Natural killer cell (primary cell): ENCODE measurements at regions not wholly inside any gene's neighbourhood (a gene's known extent, or its start where the extent isn't known, plus 50 kb on each side); places are given as distances from the start of the nearest gene placed in this dataset.

ENCODE experiments used
- ATAC-seq, 3 donors: fragments of 150-1000 bp in 2 of 3; fragments of 200-7000 bp in 1 of 3; cut with Tn5 transposase; 1 replicate in 1 of 3; 2 replicates in 2 of 3; pipeline ENCODE4 v1.10.0; 2021; ENCODE audit warnings: mild to moderate bottlenecking in 2 of 3, moderate library complexity in 2 of 3
- DNase-seq, 2 donors: peaks; one replicate each; pipeline versions ENCODE4 v3.0.0 to v3.0.0-alpha.2; 2013 to 2021; ENCODE audit warnings: mixed read lengths in 1 of 2
- H3K27ac ChIP-seq: one replicate; pipeline ENCODE4 v1.5.1; 2013; ENCODE audit warnings: mild to moderate bottlenecking, low read length
- H3K27me3 ChIP-seq: one replicate; pipeline ENCODE4 v1.6.1; 2013; ENCODE audit warnings: low read length; ENCODE audit not compliant: control insufficient read depth, insufficient read depth
- H3K36me3 ChIP-seq: one replicate; pipeline ENCODE4 v1.6.1; 2013; ENCODE audit warnings: low read length; ENCODE audit not compliant: control insufficient read depth, insufficient read depth
- H3K4me1 ChIP-seq: one replicate; pipeline ENCODE4 v1.6.1; 2013; ENCODE audit warnings: low read length; ENCODE audit not compliant: control insufficient read depth, insufficient read depth
- H3K4me3 ChIP-seq: one replicate; pipeline ENCODE4 v1.5.1; 2013; ENCODE audit warnings: low read length
- H3K9me3 ChIP-seq: one replicate; pipeline ENCODE4 v1.6.1; 2013; ENCODE audit warnings: low read length; ENCODE audit not compliant: control insufficient read depth, insufficient read depth
- H3K27ac Mint-ChIP-seq, 2 donors: one replicate each; pipeline ENCODE4 v1.8.0; 2022; ENCODE audit warnings: mild to moderate bottlenecking in 2 of 2, mixed read lengths in 2 of 2, moderate library complexity in 1 of 2
- H3K27me3 Mint-ChIP-seq, 2 donors: one replicate each; pipeline ENCODE4 v1.8.0; 2022; ENCODE audit warnings: low read depth in 2 of 2, mixed read lengths in 2 of 2
- H3K36me3 Mint-ChIP-seq: one replicate; pipeline ENCODE4 v1.8.0; 2022; ENCODE audit warnings: mixed read lengths
- H3K4me1 Mint-ChIP-seq, 2 donors: one replicate each; pipeline ENCODE4 v1.8.0; 2022; ENCODE audit warnings: mixed read lengths in 2 of 2
- H3K4me3 Mint-ChIP-seq: one replicate; pipeline ENCODE4 v1.8.0; 2022; ENCODE audit warnings: mild to moderate bottlenecking, moderate library complexity, mixed read lengths
- H3K9me3 Mint-ChIP-seq, 2 donors: one replicate each; pipeline ENCODE4 v1.8.0; 2022; ENCODE audit warnings: mixed read lengths in 2 of 2
- WGBS: methylation state at CpG from one replicate; pipeline ENCODE4 v1.1.7; 2013; ENCODE audit warnings: missing lambda C conversion rate; ENCODE audit not compliant: insufficient coverage; 5-methylcytosine and 5-hydroxymethylcytosine counted together
- intact Hi-C: fragments of 100-400 bp; cut with micrococcal nuclease; formaldehyde crosslinking; loops from one replicate; pipeline ENCODE4 v1.14.2; 2022
- TF ChIP-seq, protein P1 (sequence below): fragments of 200-600 bp; IDR thresholded peaks from one replicate; pipeline ENCODE4 v1.8.0; 2022; ENCODE audit warnings: antibody characterized with exemption

DNA sequence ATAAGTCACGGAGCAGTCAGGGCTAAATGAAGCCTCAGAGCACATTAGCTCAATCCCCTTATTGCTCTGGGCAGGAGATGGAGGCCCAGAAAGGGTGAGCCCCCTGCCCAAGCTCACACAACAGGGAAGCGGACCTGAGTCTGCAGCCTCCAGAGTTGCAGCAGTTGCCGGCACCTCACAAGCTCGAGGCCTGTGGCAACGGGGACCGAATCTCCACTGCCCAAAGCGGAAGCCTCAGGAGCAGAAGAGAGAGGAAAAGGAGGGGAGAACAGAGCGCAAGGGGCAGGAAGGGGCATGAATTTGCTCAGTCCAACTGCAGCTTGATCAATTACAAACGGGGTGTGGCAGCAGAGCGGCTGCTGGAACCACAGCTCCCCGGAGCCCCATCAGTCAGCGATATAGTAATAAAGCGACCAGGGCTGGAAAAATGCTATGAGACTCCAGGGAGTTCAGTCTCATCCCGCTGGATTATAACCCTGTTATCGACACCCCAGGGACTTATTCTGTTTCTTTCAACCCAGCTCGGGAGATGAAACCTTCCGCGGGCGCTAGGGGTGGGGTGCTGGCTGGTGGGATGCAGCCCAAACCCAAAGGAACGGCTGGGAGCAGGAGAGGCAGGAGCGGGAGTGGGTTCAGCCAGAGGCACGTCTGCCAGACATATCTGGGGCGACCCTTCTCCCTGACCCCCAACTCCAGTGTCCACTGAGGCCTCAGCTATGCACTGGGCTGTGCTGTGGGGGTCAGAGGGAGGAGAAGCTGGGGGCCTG lies 219.7 kb upstream of the LINGO1 start:
- H3K9me3 Mint-ChIP-seq: peaks cover 3 to 4% of the 10 kb centered on the region in 2 donors
- Histone ChIP-seq H3K27me3 (no peaks in the 10 kb centered on the region), H3K36me3 (no peaks in the 10 kb centered on the region), H3K27ac (no peak overlapping the region), H3K4me3 (no peak overlapping the region), H3K4me1 (no peaks in the 10 kb centered on the region), H3K9me3 (no peaks in the 10 kb centered on the region)
- no peaks in the 10 kb centered on the region for H3K36me3 Mint-ChIP-seq
- H3K27me3 Mint-ChIP-seq: peaks cover 11 to 47% of the 10 kb centered on the region in 2 donors
- TF ChIP-seq, protein P1, sequence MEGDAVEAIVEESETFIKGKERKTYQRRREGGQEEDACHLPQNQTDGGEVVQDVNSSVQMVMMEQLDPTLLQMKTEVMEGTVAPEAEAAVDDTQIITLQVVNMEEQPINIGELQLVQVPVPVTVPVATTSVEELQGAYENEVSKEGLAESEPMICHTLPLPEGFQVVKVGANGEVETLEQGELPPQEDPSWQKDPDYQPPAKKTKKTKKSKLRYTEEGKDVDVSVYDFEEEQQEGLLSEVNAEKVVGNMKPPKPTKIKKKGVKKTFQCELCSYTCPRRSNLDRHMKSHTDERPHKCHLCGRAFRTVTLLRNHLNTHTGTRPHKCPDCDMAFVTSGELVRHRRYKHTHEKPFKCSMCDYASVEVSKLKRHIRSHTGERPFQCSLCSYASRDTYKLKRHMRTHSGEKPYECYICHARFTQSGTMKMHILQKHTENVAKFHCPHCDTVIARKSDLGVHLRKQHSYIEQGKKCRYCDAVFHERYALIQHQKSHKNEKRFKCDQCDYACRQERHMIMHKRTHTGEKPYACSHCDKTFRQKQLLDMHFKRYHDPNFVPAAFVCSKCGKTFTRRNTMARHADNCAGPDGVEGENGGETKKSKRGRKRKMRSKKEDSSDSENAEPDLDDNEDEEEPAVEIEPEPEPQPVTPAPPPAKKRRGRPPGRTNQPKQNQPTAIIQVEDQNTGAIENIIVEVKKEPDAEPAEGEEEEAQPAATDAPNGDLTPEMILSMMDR: no peak
- H3K4me3 Mint-ChIP-seq: no peak overlapping the region
- no peak for ATAC-seq
- H3K4me1 Mint-ChIP-seq: no peaks in the 10 kb centered on the region
- no peak overlapping the region for H3K27ac Mint-ChIP-seq
- intact Hi-C loops: no loop called here
- no peak for DNase-seq
- 72% methylated on average over 22 of the region's 23 CpGs for WGBS

DNA sequence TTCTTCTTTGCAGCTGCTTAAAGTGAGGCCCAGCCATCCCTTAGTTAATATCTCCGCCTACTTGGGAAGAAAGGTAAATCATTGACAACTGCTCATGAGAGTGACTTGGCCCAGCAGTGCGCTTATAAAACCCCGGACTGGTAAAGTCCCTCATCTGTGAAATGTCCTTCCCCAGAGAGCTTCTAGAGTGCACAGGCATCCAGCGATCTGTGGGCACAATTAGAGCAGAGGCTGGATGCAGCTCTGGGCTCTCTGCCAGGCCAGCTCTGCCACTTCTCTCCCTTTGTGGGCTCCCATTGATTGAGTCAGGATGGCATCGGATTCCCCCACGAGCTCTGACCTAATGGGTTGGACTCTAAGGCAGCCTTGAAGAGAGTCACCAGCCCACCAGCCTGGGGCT lies 219.0 kb upstream of the LINGO1 start:
- ATAC-seq: no peak
- H3K4me3 Mint-ChIP-seq: no peak overlapping the region
- H3K4me1 Mint-ChIP-seq: no peaks in the 10 kb centered on the region
- no peak overlapping the region for H3K4me3 ChIP-seq
- no peaks in the 10 kb centered on the region for H3K4me1 ChIP-seq
- no peaks in the 10 kb centered on the region for H3K36me3 Mint-ChIP-seq
- peaks cover 3 to 4% of the 10 kb centered on the region in 2 donors for H3K9me3 Mint-ChIP-seq
- DNase-seq: no peak
- no peak overlapping the region for H3K27ac Mint-ChIP-seq
- intact Hi-C loops: no loop called here
- H3K9me3 ChIP-seq: no peaks in the 10 kb centered on the region
- H3K36me3 ChIP-seq: no peaks in the 10 kb centered on the region
- peaks cover 12 to 54% of the 10 kb centered on the region in 2 donors for H3K27me3 Mint-ChIP-seq
- H3K27ac ChIP-seq: no peak overlapping the region
- TF ChIP-seq, protein P1: no peak
- no peaks in the 10 kb centered on the region for H3K27me3 ChIP-seq
- 88% methylated on average over 6 of the region's 6 CpGs for WGBS

DNA sequence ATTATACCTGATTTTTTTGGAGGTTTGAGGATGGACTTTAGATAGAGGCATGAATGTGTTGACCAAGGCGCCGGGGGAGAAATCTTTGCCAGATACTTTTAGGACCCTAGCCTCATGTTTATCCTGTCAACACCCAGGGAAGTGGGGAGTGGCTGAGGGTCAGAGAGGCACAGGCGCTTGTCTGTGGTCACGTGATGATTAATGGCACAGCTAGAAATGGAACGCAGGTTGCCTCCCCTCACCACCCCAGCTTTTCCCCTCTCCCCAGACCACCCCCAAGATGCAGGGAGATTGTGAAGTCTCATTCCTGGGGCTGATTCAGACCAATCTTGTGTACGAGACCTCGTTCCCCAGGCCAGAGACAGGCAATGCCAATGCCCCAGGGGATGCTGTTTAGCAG lies 218.4 kb upstream of the LINGO1 start:
- H3K4me1 ChIP-seq: no peaks in the 10 kb centered on the region
- H3K4me3 ChIP-seq: no peak overlapping the region
- no peaks in the 10 kb centered on the region for H3K36me3 Mint-ChIP-seq
- peaks cover 18 to 59% of the 10 kb centered on the region in 2 donors for H3K27me3 Mint-ChIP-seq
- no peaks in the 10 kb centered on the region for H3K36me3 ChIP-seq
- H3K27ac Mint-ChIP-seq: no peak overlapping the region
- H3K9me3 Mint-ChIP-seq: peaks cover 3 to 4% of the 10 kb centered on the region in 2 donors
- no peak overlapping the region for H3K27ac ChIP-seq
- no peak overlapping the region for H3K4me3 Mint-ChIP-seq
- intact Hi-C loops: no loop called here
- ATAC-seq (no peak), DNase-seq (no peak)
- H3K27me3 ChIP-seq: no peaks in the 10 kb centered on the region
- H3K4me1 Mint-ChIP-seq: no peaks in the 10 kb centered on the region
- TF ChIP-seq, protein P1: no peak
- H3K9me3 ChIP-seq: no peaks in the 10 kb centered on the region
- 67% methylated on average over 5 of the region's 7 CpGs for WGBS

DNA sequence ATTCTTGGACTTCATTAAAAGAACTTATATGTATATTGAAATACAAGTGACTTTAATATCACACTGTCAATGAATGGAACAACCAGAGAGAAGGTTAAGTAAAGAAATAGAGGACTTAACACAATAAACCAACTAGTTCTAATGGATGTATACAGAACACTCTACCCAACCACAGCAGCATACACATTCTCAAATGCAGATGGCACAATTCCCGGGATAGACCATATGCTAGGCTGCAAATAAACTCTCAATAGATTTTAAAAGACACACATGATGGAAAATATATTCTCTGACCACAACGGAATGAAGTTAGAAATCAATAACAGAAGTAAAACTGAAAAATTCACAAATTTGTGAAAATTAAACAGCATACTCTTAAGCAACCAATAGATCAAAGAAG lies 214.3 kb upstream of the LINGO1 start:
- intact Hi-C loops: no loop called here
- no peaks in the 10 kb centered on the region for H3K36me3 ChIP-seq
- no peaks in the 10 kb centered on the region for H3K4me1 ChIP-seq
- TF ChIP-seq, protein P1: no peak
- peaks cover 3 to 4% of the 10 kb centered on the region in 2 donors for H3K9me3 Mint-ChIP-seq
- no peak overlapping the region for H3K4me3 ChIP-seq
- WGBS: no CpG with 5 or more reads among the region's 2 CpGs
- no peaks in the 10 kb centered on the region for H3K27me3 ChIP-seq
- no peak for ATAC-seq
- no peaks in the 10 kb centered on the region for H3K36me3 Mint-ChIP-seq
- peaks cover 5% of the 10 kb centered on the region for H3K9me3 ChIP-seq
- no peak overlapping the region for H3K27ac ChIP-seq
- DNase-seq: no peak
- no peak overlapping the region for H3K4me3 Mint-ChIP-seq
- H3K27ac Mint-ChIP-seq: no peak overlapping the region
- no peaks in the 10 kb centered on the region for H3K4me1 Mint-ChIP-seq
- peaks cover 26 to 53% of the 10 kb centered on the region in 2 donors for H3K27me3 Mint-ChIP-seq
